Tibial nerve (tissue), 4 donors: ENCODE measurements at regions not wholly inside any gene's neighbourhood (a gene's known extent, or its start where the extent isn't known, plus 50 kb on each side); places are given as distances from the start of the nearest gene placed in this dataset.

Experiments
- DNase-seq, 2 donors: peaks; one replicate each; pipeline ENCODE4 v3.0.0-alpha.2; 2019; ENCODE audit warnings: low spot score in 2 of 2
- H3K27ac ChIP-seq, 4 donors: fragments of 200-600 bp; sonication (generic) in 3 of 4; one replicate each; pipeline ENCODE4 v1.5.1; 2017 to 2019; ENCODE audit warnings: mild to moderate bottlenecking in 1 of 4
- H3K27me3 ChIP-seq, 2 donors: fragments of 200-600 bp; sonication (generic) in 1 of 2; one replicate each; pipeline versions ENCODE4 v1.5.1 to v1.6.0; 2017 to 2019
- H3K36me3 ChIP-seq, 3 donors: fragments of 200-600 bp; sonication (generic); one replicate each; pipeline ENCODE4 v1.5.1; 2018 to 2019
- H3K4me1 ChIP-seq, 4 donors: fragments of 200-600 bp; sonication (generic) in 3 of 4; one replicate each; pipeline ENCODE4 v1.5.1; 2017 to 2019
- H3K4me3 ChIP-seq, 4 donors: fragments of 200-600 bp; sonication (generic) in 3 of 4; one replicate each; pipeline ENCODE4 v1.5.1; 2017 to 2019; ENCODE audit warnings: mild to moderate bottlenecking in 1 of 4, moderate library complexity in 1 of 4
- H3K9me3 ChIP-seq, 4 donors: fragments of 200-600 bp; sonication (generic) in 3 of 4; one replicate each; pipeline ENCODE4 v1.5.1; 2017 to 2019
- CTCF ChIP-seq, 5 experiments: fragments of 200-600 bp in 3 of 5; fragments of 450-650 bp in 2 of 5; sonication (generic) in 3 of 5; IDR thresholded peaks; one replicate each; pipeline ENCODE4 v1.5.1; 2016 to 2019; ENCODE audit warnings: antibody characterized with exemption in 5 of 5, mild to moderate bottlenecking in 3 of 5, moderate library complexity in 2 of 5
- EP300 ChIP-seq, 2 donors: sonication (generic); formaldehyde crosslinking; IDR thresholded peaks; one replicate each; pipeline ENCODE4 v1.6.1; 2017; ENCODE audit warnings: antibody characterized with exemption in 2 of 2, mild to moderate bottlenecking in 1 of 2
- POLR2A ChIP-seq, 2 donors: fragments of 450-650 bp; IDR thresholded peaks; one replicate each; pipeline ENCODE4 v1.6.1; 2017; ENCODE audit warnings: antibody characterized with exemption in 2 of 2, mild to moderate bottlenecking in 2 of 2, moderate library complexity in 2 of 2
- WGBS, 2 donors: methylation state at CpG; one replicate each; pipeline ENCODE4 v1.1.5; 2018; 5-methylcytosine and 5-hydroxymethylcytosine counted together

- TF ChIP-seq CTCF (IDR thresholded peaks at IDR 0.05) (no peak), POLR2A (IDR thresholded peaks at IDR 0.05) (no peak), EP300 (IDR thresholded peaks at IDR 0.05) (no peak)
- Histone ChIP-seq H3K27ac (peak overlapping the region in 2 of 4 donors; percentile 31 to 82), H3K27me3 (no peaks in the 10 kb centered on the region), H3K9me3 (no peaks in the 10 kb centered on the region), H3K4me1 (peaks cover 0 to 24% (median 11%) of the 10 kb centered on the region in 4 donors), H3K4me3 (peak overlapping the region in 1 of 4 donors; percentile 28), H3K36me3 (no peaks in the 10 kb centered on the region)
- WGBS, 2 donors, result 76 to 82% methylated on average over 10 of the region's 10 CpGs
- no peak for DNase-seq
Measured at GRCh38 chr13:40389081-40389641, 277.3 kb downstream of the FOXO1 start.

GRCh38 chr13:40390401-40390916 lies 276.0 kb downstream of the FOXO1 start:
- no peak for DNase-seq
- no peaks in the 10 kb centered on the region for H3K27me3 ChIP-seq
- no peaks in the 10 kb centered on the region for H3K36me3 ChIP-seq
- 65 to 71% methylated on average over 9 of the region's 9 CpGs for WGBS, 2 donors
- no peak overlapping the region for H3K4me3 ChIP-seq
- TF ChIP-seq POLR2A (IDR thresholded peaks at IDR 0.05) (no peak), CTCF (IDR thresholded peaks at IDR 0.05) (no peak), EP300 (IDR thresholded peaks at IDR 0.05) (no peak)
- peaks cover 0 to 15% (median 7%) of the 10 kb centered on the region in 4 donors for H3K4me1 ChIP-seq
- no peak overlapping the region for H3K27ac ChIP-seq
- H3K9me3 ChIP-seq, result no peaks in the 10 kb centered on the region

- H3K27ac ChIP-seq, result no peak overlapping the region
- no peak overlapping the region for H3K4me3 ChIP-seq
- H3K9me3 ChIP-seq, result no peaks in the 10 kb centered on the region
- no peak for TF ChIP-seq CTCF (IDR thresholded peaks at IDR 0.05)
- TF ChIP-seq POLR2A (IDR thresholded peaks at IDR 0.05), result no peak
- 83 to 84% methylated on average over 5 of the region's 5 CpGs for WGBS, 2 donors
- no peaks in the 10 kb centered on the region for H3K36me3 ChIP-seq
- H3K27me3 ChIP-seq, result no peaks in the 10 kb centered on the region
- peaks cover 0 to 14% (median 5%) of the 10 kb centered on the region in 4 donors for H3K4me1 ChIP-seq
- DNase-seq, result no peak
Measured at GRCh38 chr13:40391788-40392187, 274.7 kb downstream of the FOXO1 start.

GRCh38 chr13:40394304-40394985 lies 272.0 kb downstream of the FOXO1 start:
- WGBS, 2 donors, result 90 to 99% methylated on average over 5 of the region's 5 CpGs
- no peak for DNase-seq
- H3K9me3 ChIP-seq, result no peaks in the 10 kb centered on the region
- no peak overlapping the region for H3K4me3 ChIP-seq
- no peak for TF ChIP-seq CTCF (IDR thresholded peaks at IDR 0.05)
- TF ChIP-seq EP300 (IDR thresholded peaks at IDR 0.05), result no peak
- TF ChIP-seq POLR2A (IDR thresholded peaks at IDR 0.05), result no peak
- H3K27me3 ChIP-seq, result no peaks in the 10 kb centered on the region
- peaks cover 0 to 7% (median 1%) of the 10 kb centered on the region in 4 donors for H3K4me1 ChIP-seq
- H3K27ac ChIP-seq, result no peak overlapping the region
- H3K36me3 ChIP-seq, result no peaks in the 10 kb centered on the region

GRCh38 chr13:40398065-40398464 lies 268.4 kb downstream of the FOXO1 start:
- no peaks in the 10 kb centered on the region for H3K27me3 ChIP-seq
- H3K36me3 ChIP-seq, result no peaks in the 10 kb centered on the region
- no peaks in the 10 kb centered on the region for H3K9me3 ChIP-seq
- DNase-seq, result no peak
- peaks cover 0 to 36% (median 17%) of the 10 kb centered on the region in 4 donors for H3K4me1 ChIP-seq
- WGBS, 2 donors, result 88% methylated on average over 2 of the region's 2 CpGs
- TF ChIP-seq CTCF (IDR thresholded peaks at IDR 0.05) (no peak), POLR2A (IDR thresholded peaks at IDR 0.05) (no peak), EP300 (IDR thresholded peaks at IDR 0.05) (no peak)
- no peak overlapping the region for H3K27ac ChIP-seq
- no peak overlapping the region for H3K4me3 ChIP-seq
